HEK293 (cell line): ENCODE measurements at regions not wholly inside any gene's neighbourhood (a gene's known extent, or its start where the extent isn't known, plus 50 kb on each side); places are given as distances from the start of the nearest gene placed in this dataset.

Experiments
- CTCF ChIA-PET: fragments of 350-600 bp; formaldehyde crosslinking; extraction: SDS; loops from one replicate; lab custom pipeline; 2021; ENCODE audit warnings: antibody characterized with exemption; lab: Yijun Ruan, JAX
- POLR2A ChIA-PET: fragments of 300-600 bp; formaldehyde crosslinking; extraction: SDS; loops from one replicate; lab custom pipeline; 2020; ENCODE audit warnings: antibody characterized with exemption, inconsistent platforms; lab: Yijun Ruan, JAX
- H3K27ac ChIP-seq: fragments of 200-500 bp; sonication (Bioruptor generic); 2 replicates; pipeline ENCODE4 v1.5.1; 2014; ENCODE audit warnings: low read depth, low read length, control low read depth, inconsistent platforms; ENCODE audit errors: extremely low read depth
- H3K36me3 ChIP-seq, 2 experiments: fragments of 200-500 bp in 1 of 2; sonication (Bioruptor generic) in 1 of 2; 1 replicate in 1 of 2; 2 replicates in 1 of 2; pipeline ENCODE4 v1.5.1; 2014 to 2017; ENCODE audit warnings: inconsistent platforms in 2 of 2, low read length in 2 of 2; ENCODE audit not compliant: control insufficient read depth in 2 of 2, insufficient read depth in 1 of 2
- H3K4me1 ChIP-seq: fragments of 200-500 bp; sonication (Bioruptor generic); 2 replicates; pipeline ENCODE4 v1.5.1; 2014; ENCODE audit warnings: mild to moderate bottlenecking, low read length, inconsistent platforms; ENCODE audit not compliant: control insufficient read depth, insufficient read depth
- H3K4me3 ChIP-seq: 2 replicates; pipeline ENCODE4 v1.5.1; 2011; ENCODE audit warnings: low read depth, mild to moderate bottlenecking, control low read depth, low read length, moderate library complexity
- H3K9me3 ChIP-seq: fragments of 200-500 bp; sonication (Bioruptor generic); 2 replicates; pipeline ENCODE4 v1.5.1; 2014; ENCODE audit warnings: low read depth, low read length, inconsistent platforms; ENCODE audit not compliant: control insufficient read depth, insufficient read depth
- GLI4 ChIP-seq: fragments of 450-650 bp; formaldehyde crosslinking; IDR thresholded peaks from 2 replicates; pipeline ENCODE4 v1.5.1; 2016; ENCODE audit warnings: missing biosample characterization, missing genetic modification characterization
- GLIS1 ChIP-seq: fragments of 450-650 bp; formaldehyde crosslinking; IDR thresholded peaks from 2 replicates; pipeline ENCODE4 v1.5.1; 2016; ENCODE audit warnings: missing biosample characterization, missing genetic modification characterization
- GLIS2 ChIP-seq: fragments of 450-650 bp; formaldehyde crosslinking; IDR thresholded peaks from 2 replicates; pipeline ENCODE4 v1.5.1; 2016; ENCODE audit warnings: missing biosample characterization, missing genetic modification characterization
- KLF1 ChIP-seq: fragments of 450-650 bp; formaldehyde crosslinking; IDR thresholded peaks from 2 replicates; pipeline ENCODE4 v1.5.1; 2016; ENCODE audit warnings: missing biosample characterization, missing genetic modification characterization
- ZBTB26 ChIP-seq: fragments of 450-650 bp; formaldehyde crosslinking; optimal IDR thresholded peaks from 2 replicates; pipeline ENCODE3; 2016; ENCODE audit warnings: missing biosample characterization, mild to moderate bottlenecking, missing genetic modification characterization
- ZBTB49 ChIP-seq: fragments of 450-650 bp; formaldehyde crosslinking; IDR thresholded peaks from 2 replicates; pipeline ENCODE4 v1.5.1; 2016; ENCODE audit warnings: missing biosample characterization, missing genetic modification characterization, low read depth
- ZFHX2 ChIP-seq: fragments of 450-650 bp; formaldehyde crosslinking; conservative IDR thresholded peaks from 2 replicates; pipeline ENCODE4 v1.5.1; 2016; ENCODE audit warnings: missing biosample characterization, missing genetic modification characterization
- ZIC2 ChIP-seq: fragments of 450-650 bp; formaldehyde crosslinking; IDR thresholded peaks from 2 replicates; pipeline ENCODE4 v1.5.1; 2016; ENCODE audit warnings: missing biosample characterization, missing genetic modification characterization
- ZNF121 ChIP-seq: fragments of 450-650 bp; formaldehyde crosslinking; IDR thresholded peaks from 2 replicates; pipeline ENCODE4 v1.5.1; 2016; ENCODE audit warnings: missing biosample characterization, missing genetic modification characterization
- ZNF169 ChIP-seq: fragments of 450-650 bp; formaldehyde crosslinking; IDR thresholded peaks from 2 replicates; pipeline ENCODE4 v1.5.1; 2016; ENCODE audit warnings: missing biosample characterization, missing genetic modification characterization
- ZNF214 ChIP-seq: fragments of 450-650 bp; formaldehyde crosslinking; IDR thresholded peaks from 2 replicates; pipeline ENCODE4 v1.5.1; 2017; ENCODE audit warnings: missing biosample characterization, mild to moderate bottlenecking, missing genetic modification characterization, borderline replicate concordance
- ZNF221 ChIP-seq: fragments of 450-650 bp; formaldehyde crosslinking; IDR thresholded peaks from 2 replicates; pipeline ENCODE4 v1.5.1; 2017; ENCODE audit warnings: missing biosample characterization, missing genetic modification characterization, borderline replicate concordance
- ZNF280C ChIP-seq: fragments of 450-650 bp; formaldehyde crosslinking; IDR thresholded peaks from 2 replicates; pipeline ENCODE4 v1.5.1; 2016; ENCODE audit warnings: missing biosample characterization, missing genetic modification characterization
- ZNF398 ChIP-seq: fragments of 450-650 bp; formaldehyde crosslinking; IDR thresholded peaks from 2 replicates; pipeline ENCODE4 v1.5.1; 2017; ENCODE audit warnings: missing biosample characterization, missing genetic modification characterization
- ZNF580 ChIP-seq: fragments of 450-650 bp; formaldehyde crosslinking; IDR thresholded peaks from 2 replicates; pipeline ENCODE4 v1.5.1; 2016; ENCODE audit warnings: missing biosample characterization, missing genetic modification characterization
- ZNF76 ChIP-seq: fragments of 450-650 bp; formaldehyde crosslinking; IDR thresholded peaks from 2 replicates; pipeline ENCODE4; 2016; ENCODE audit warnings: low read depth, missing biosample characterization, missing genetic modification characterization, borderline replicate concordance
- TF ChIP-seq, protein P1 (sequence below): fragments of 450-650 bp; formaldehyde crosslinking; IDR thresholded peaks from 2 replicates; pipeline ENCODE4 v1.5.1; 2016; ENCODE audit warnings: missing biosample characterization, missing genetic modification characterization, borderline replicate concordance
- TF ChIP-seq, protein P2 (sequence below): fragments of 450-650 bp; formaldehyde crosslinking; IDR thresholded peaks from 2 replicates; pipeline ENCODE4 v1.5.1; 2017; ENCODE audit warnings: missing biosample characterization, mild to moderate bottlenecking, missing genetic modification characterization, moderate library complexity
- TF ChIP-seq, protein P3 (sequence below): fragments of 450-650 bp; formaldehyde crosslinking; IDR thresholded peaks from 2 replicates; pipeline ENCODE4 v1.5.1; 2016; ENCODE audit warnings: missing biosample characterization, missing genetic modification characterization

DNA sequence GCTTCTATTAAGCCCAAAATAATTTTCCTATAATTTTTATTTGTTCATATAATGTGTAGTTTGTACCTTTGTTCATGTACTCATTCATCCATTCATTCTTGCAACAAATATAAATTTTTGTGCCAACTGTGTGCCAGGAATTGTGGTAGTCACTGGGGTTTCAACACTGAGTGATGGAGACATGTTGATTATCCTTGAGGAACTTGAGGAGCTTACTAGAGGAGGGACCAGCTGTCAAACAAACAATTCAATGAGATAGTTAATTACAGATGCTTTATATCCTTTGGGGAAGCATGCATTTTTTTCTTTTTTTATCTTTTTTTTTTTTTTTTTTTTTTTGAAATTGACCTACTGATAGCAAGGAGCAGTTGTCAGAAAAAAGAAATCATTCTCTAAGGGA is 324.8 kb downstream of the GABRG2 start:
- Histone ChIP-seq H3K36me3 (no peaks in the 10 kb centered on the region), H3K4me1 (no peaks in the 10 kb centered on the region), H3K9me3 (no peaks in the 10 kb centered on the region), H3K27ac (no peak overlapping the region), H3K4me3 (no peak overlapping the region)
- ChIA-PET POLR2A (no interaction called here), CTCF (no interaction called here)
- TF ChIP-seq ZIC2 (tag by site-specific recombination) (no peak), ZBTB49 (tag by site-specific recombination) (no peak), ZNF76 (tag by site-specific recombination) (no peak)

GRCh38 chr5:162393534-162393933 is 326.0 kb downstream of the GABRG2 start:
- TF ChIP-seq, protein P1, sequence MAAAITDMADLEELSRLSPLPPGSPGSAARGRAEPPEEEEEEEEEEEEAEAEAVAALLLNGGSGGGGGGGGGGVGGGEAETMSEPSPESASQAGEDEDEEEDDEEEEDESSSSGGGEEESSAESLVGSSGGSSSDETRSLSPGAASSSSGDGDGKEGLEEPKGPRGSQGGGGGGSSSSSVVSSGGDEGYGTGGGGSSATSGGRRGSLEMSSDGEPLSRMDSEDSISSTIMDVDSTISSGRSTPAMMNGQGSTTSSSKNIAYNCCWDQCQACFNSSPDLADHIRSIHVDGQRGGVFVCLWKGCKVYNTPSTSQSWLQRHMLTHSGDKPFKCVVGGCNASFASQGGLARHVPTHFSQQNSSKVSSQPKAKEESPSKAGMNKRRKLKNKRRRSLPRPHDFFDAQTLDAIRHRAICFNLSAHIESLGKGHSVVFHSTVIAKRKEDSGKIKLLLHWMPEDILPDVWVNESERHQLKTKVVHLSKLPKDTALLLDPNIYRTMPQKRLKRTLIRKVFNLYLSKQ (tag by site-specific recombination), result no peak
- TF ChIP-seq ZNF280C (tag by site-specific recombination), result no peak
- TF ChIP-seq, protein P2, sequence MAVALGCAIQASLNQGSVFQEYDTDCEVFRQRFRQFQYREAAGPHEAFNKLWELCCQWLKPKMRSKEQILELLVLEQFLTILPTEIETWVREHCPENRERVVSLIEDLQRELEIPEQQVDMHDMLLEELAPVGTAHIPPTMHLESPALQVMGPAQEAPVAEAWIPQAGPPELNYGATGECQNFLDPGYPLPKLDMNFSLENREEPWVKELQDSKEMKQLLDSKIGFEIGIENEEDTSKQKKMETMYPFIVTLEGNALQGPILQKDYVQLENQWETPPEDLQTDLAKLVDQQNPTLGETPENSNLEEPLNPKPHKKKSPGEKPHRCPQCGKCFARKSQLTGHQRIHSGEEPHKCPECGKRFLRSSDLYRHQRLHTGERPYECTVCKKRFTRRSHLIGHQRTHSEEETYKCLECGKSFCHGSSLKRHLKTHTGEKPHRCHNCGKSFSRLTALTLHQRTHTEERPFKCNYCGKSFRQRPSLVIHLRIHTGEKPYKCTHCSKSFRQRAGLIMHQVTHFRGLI, result no peak
- no peak for TF ChIP-seq ZNF169 (tag by site-specific recombination)
- no peak for TF ChIP-seq ZNF214
- TF ChIP-seq ZFHX2, result no peak
- TF ChIP-seq ZNF398 (tag by site-specific recombination), result no peak
- no peak for TF ChIP-seq GLI4 (tag by site-specific recombination)
- TF ChIP-seq ZNF121, result no peak
- TF ChIP-seq GLIS2 (tag by site-specific recombination), result no peak
- no peak for TF ChIP-seq GLIS1 (tag by site-specific recombination)
- TF ChIP-seq, protein P3, sequence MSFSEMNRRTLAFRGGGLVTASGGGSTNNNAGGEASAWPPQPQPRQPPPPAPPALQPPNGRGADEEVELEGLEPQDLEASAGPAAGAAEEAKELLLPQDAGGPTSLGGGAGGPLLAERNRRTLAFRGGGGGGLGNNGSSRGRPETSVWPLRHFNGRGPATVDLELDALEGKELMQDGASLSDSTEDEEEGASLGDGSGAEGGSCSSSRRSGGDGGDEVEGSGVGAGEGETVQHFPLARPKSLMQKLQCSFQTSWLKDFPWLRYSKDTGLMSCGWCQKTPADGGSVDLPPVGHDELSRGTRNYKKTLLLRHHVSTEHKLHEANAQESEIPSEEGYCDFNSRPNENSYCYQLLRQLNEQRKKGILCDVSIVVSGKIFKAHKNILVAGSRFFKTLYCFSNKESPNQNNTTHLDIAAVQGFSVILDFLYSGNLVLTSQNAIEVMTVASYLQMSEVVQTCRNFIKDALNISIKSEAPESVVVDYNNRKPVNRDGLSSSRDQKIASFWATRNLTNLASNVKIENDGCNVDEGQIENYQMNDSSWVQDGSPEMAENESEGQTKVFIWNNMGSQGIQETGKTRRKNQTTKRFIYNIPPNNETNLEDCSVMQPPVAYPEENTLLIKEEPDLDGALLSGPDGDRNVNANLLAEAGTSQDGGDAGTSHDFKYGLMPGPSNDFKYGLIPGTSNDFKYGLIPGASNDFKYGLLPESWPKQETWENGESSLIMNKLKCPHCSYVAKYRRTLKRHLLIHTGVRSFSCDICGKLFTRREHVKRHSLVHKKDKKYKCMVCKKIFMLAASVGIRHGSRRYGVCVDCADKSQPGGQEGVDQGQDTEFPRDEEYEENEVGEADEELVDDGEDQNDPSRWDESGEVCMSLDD (tag by site-specific recombination), result no peak
- no peak for TF ChIP-seq ZBTB26 (tag by site-specific recombination)
- TF ChIP-seq ZNF580 (tag by site-specific recombination), result no peak
- no peak for TF ChIP-seq KLF1
- no peak for TF ChIP-seq ZNF221 (tag by site-specific recombination)
- Histone ChIP-seq H3K27ac (no peak overlapping the region), H3K36me3 (no peaks in the 10 kb centered on the region), H3K4me3 (no peak overlapping the region), H3K9me3 (no peaks in the 10 kb centered on the region), H3K4me1 (no peaks in the 10 kb centered on the region)
- ChIA-PET POLR2A (no interaction called here), CTCF (no interaction called here)
